HS-27A (cell line): ENCODE measurements at regions not wholly inside any gene's neighbourhood (a gene's known extent, or its start where the extent isn't known, plus 50 kb on each side); places are given as distances from the start of the nearest gene placed in this dataset.

Experiments
- DNase-seq: peaks from one replicate; pipeline ENCODE4 v3.0.0-alpha.2; 2012; ENCODE audit warnings: low read depth, missing footprints

- no peak for DNase-seq
Observed at GRCh38 chr5:26674846-26675245, 363.5 kb downstream of the CDH9 start.

- no peak for DNase-seq
Observed at GRCh38 chr5:26669523-26669922, 368.9 kb downstream of the CDH9 start.

GRCh38 chr5:26669031-26669430 lies 369.4 kb downstream of the CDH9 start:
- no peak for DNase-seq

- no peak for DNase-seq
Observed at GRCh38 chr5:26666371-26666770, 372.0 kb downstream of the CDH9 start.

- DNase-seq: no peak
Observed at GRCh38 chr5:26663500-26663899, 374.9 kb downstream of the CDH9 start.

- DNase-seq: no peak
Observed at GRCh38 chr5:26662806-26663360, 375.5 kb downstream of the CDH9 start.

- no peak for DNase-seq
Observed at GRCh38 chr5:26660116-26660515, 378.3 kb downstream of the CDH9 start.

- no peak for DNase-seq
Observed at GRCh38 chr5:26649000-26649399, 389.4 kb downstream of the CDH9 start.

GRCh38 chr5:26647781-26648180 lies 390.6 kb downstream of the CDH9 start:
- no peak for DNase-seq

GRCh38 chr5:26645659-26646058 lies 392.7 kb downstream of the CDH9 start:
- DNase-seq: no peak

GRCh38 chr5:26641492-26641891 lies 396.9 kb downstream of the CDH9 start:
- no peak for DNase-seq

- no peak for DNase-seq
Observed at GRCh38 chr5:26625099-26625498, 413.3 kb downstream of the CDH9 start.

- no peak for DNase-seq
Observed at GRCh38 chr5:26622947-26623346, 415.4 kb downstream of the CDH9 start.

- DNase-seq: no peak
Observed at GRCh38 chr5:26610577-26610976, 427.8 kb downstream of the CDH9 start.

- DNase-seq: no peak
Observed at GRCh38 chr5:26601563-26601962, 436.8 kb downstream of the CDH9 start.

- DNase-seq: no peak
Observed at GRCh38 chr5:26582350-26583045, 455.9 kb downstream of the CDH9 start.

GRCh38 chr5:26579712-26580111 lies 458.7 kb downstream of the CDH9 start:
- DNase-seq: no peak

- DNase-seq: no peak
Observed at GRCh38 chr5:26578002-26578401, 460.4 kb downstream of the CDH9 start.

- no peak for DNase-seq
Observed at GRCh38 chr5:26572480-26572879, 465.9 kb downstream of the CDH9 start.

- no peak for DNase-seq
Observed at GRCh38 chr5:26569929-26570258, 468.5 kb downstream of the CDH9 start.

GRCh38 chr5:26569241-26569928 lies 469.0 kb downstream of the CDH9 start:
- no peak for DNase-seq

GRCh38 chr5:26568316-26568715 lies 470.1 kb downstream of the CDH9 start:
- DNase-seq: no peak

GRCh38 chr5:26563979-26564378 lies 474.4 kb downstream of the CDH9 start:
- no peak for DNase-seq

- no peak for DNase-seq
Observed at GRCh38 chr5:26553079-26553478, 485.3 kb downstream of the CDH9 start.
